Liver (tissue), 8 donors: ENCODE measurements at regions not wholly inside any gene's neighbourhood (a gene's known extent, or its start where the extent isn't known, plus 50 kb on each side); places are given as distances from the start of the nearest gene placed in this dataset.

Experiments
- DNase-seq: peaks from one replicate; pipeline ENCODE4 v3.0.0-alpha.2; 2017; ENCODE audit warnings: low spot score
- H3K27ac ChIP-seq, 2 donors: one replicate each; pipeline ENCODE4 v1.7.0; 2013; ENCODE audit warnings: inconsistent platforms in 2 of 2, low read length in 2 of 2, control low read depth in 1 of 2, low read depth in 1 of 2, mild to moderate bottlenecking in 1 of 2
- H3K27me3 ChIP-seq, 4 donors: one replicate each; pipeline versions ENCODE4 v1.6.1 to v1.7.0; 2013; ENCODE audit warnings: low read length in 3 of 4, inconsistent platforms in 1 of 4, mild to moderate bottlenecking in 1 of 4, moderate library complexity in 1 of 4; ENCODE audit not compliant: control insufficient read depth in 4 of 4, insufficient read depth in 4 of 4
- H3K36me3 ChIP-seq, 4 donors: one replicate each; pipeline versions ENCODE4 v1.6.1 to v1.7.0; 2013; ENCODE audit warnings: low read length in 3 of 4, mild to moderate bottlenecking in 3 of 4, low read depth in 1 of 4, moderate library complexity in 1 of 4; ENCODE audit not compliant: control insufficient read depth in 4 of 4, insufficient read depth in 3 of 4
- H3K4me1 ChIP-seq, 4 donors: one replicate each; pipeline versions ENCODE4 v1.6.1 to v1.7.0; 2013; ENCODE audit warnings: low read length in 3 of 4, mild to moderate bottlenecking in 3 of 4, moderate library complexity in 1 of 4; ENCODE audit not compliant: control insufficient read depth in 4 of 4, insufficient read depth in 4 of 4
- H3K4me3 ChIP-seq, 3 donors: one replicate each; pipeline versions ENCODE4 v1.6.1 to v1.7.0; 2013; ENCODE audit warnings: low read length in 3 of 3, control low read depth in 1 of 3, low read depth in 1 of 3, mild to moderate bottlenecking in 1 of 3
- H3K9ac ChIP-seq, 2 donors: one replicate each; pipeline ENCODE4 v1.7.0; 2013; ENCODE audit warnings: low read length in 2 of 2, mild to moderate bottlenecking in 2 of 2, moderate library complexity in 2 of 2, control low read depth in 1 of 2, low read depth in 1 of 2
- H3K9me3 ChIP-seq, 4 donors: one replicate each; pipeline versions ENCODE4 v1.6.1 to v1.7.0; 2013; ENCODE audit warnings: low read length in 3 of 4; ENCODE audit not compliant: control insufficient read depth in 4 of 4
- EGR1 ChIP-seq, 2 donors: IDR thresholded peaks; 2 replicates each; pipeline ENCODE4 v1.6.1; 2016 to 2018; ENCODE audit warnings: antibody characterized with exemption in 2 of 2, low read depth in 2 of 2
- FOXA1 ChIP-seq: IDR thresholded peaks from 2 replicates; pipeline ENCODE4 v1.6.1; 2016; ENCODE audit warnings: antibody characterized with exemption
- FOXA2 ChIP-seq: IDR thresholded peaks from 2 replicates; pipeline ENCODE4 v1.6.1; 2016; ENCODE audit warnings: antibody characterized with exemption
- GABPA ChIP-seq, 2 donors: IDR thresholded peaks in 1 of 2; conservative IDR thresholded peaks in 1 of 2; 2 replicates each; pipeline ENCODE4 v1.6.1; 2016; ENCODE audit warnings: antibody characterized with exemption in 2 of 2, mild to moderate bottlenecking in 1 of 2, moderate library complexity in 1 of 2
- HNF4A ChIP-seq, 2 donors: conservative IDR thresholded peaks; 2 replicates each; pipeline ENCODE4 v1.6.1; 2016; ENCODE audit warnings: antibody characterized with exemption in 2 of 2, mild to moderate bottlenecking in 2 of 2
- NR2F2 ChIP-seq: IDR thresholded peaks from 2 replicates; pipeline ENCODE4 v1.6.1; 2016; ENCODE audit warnings: antibody characterized with exemption
- RAD21 ChIP-seq, 2 donors: IDR thresholded peaks; 2 replicates each; pipeline ENCODE4 v1.6.1; 2016; ENCODE audit warnings: antibody characterized with exemption in 2 of 2, mild to moderate bottlenecking in 2 of 2
- RXRA ChIP-seq, 2 donors: IDR thresholded peaks; 2 replicates each; pipeline ENCODE4 v1.6.1; 2017 to 2018; ENCODE audit warnings: antibody characterized with exemption in 2 of 2, mild to moderate bottlenecking in 1 of 2
- SP1 ChIP-seq: IDR thresholded peaks from 2 replicates; pipeline ENCODE4 v1.6.1; 2018; ENCODE audit warnings: antibody characterized with exemption, mild to moderate bottlenecking
- TAF1 ChIP-seq: conservative IDR thresholded peaks from 2 replicates; pipeline ENCODE4 v1.6.1; 2016; ENCODE audit warnings: antibody characterized with exemption, mild to moderate bottlenecking
- YY1 ChIP-seq: IDR thresholded peaks from 2 replicates; pipeline ENCODE4 v1.6.1; 2016; ENCODE audit warnings: antibody characterized with exemption, mild to moderate bottlenecking
- WGBS: extraction: QIAGEN DNeasy Blood & Tissue Kit; methylation state at CpG from one replicate; pipeline ENCODE4 v1.1.7; 2013; 5-methylcytosine and 5-hydroxymethylcytosine counted together
- TF ChIP-seq, protein P1 (sequence below): IDR thresholded peaks from 2 replicates; pipeline ENCODE4 v1.6.1; 2016; ENCODE audit warnings: antibody characterized with exemption
- TF ChIP-seq, protein P2 (sequence below): IDR thresholded peaks from 2 replicates; pipeline ENCODE4 v1.6.1; 2016; ENCODE audit warnings: antibody characterized with exemption, mild to moderate bottlenecking
- TF ChIP-seq, protein P3 (sequence below): fragments of 150-350 bp; IDR thresholded peaks from 2 replicates; pipeline ENCODE4 v1.5.1; 2017; ENCODE audit warnings: improper control_type of control experiment, low read depth, low read length; ENCODE audit not compliant: missing input control
- TF ChIP-seq, protein P4 (sequence below): IDR thresholded peaks from 2 replicates; pipeline ENCODE4 v1.6.1; 2016; ENCODE audit warnings: antibody characterized with exemption
- TF ChIP-seq, protein P5 (sequence below): IDR thresholded peaks from 2 replicates; pipeline ENCODE4 v1.6.1; 2016; ENCODE audit warnings: antibody characterized with exemption
- donor health status: healthy.
- donor health status: healthy.
- donor health status: healthy.
- donor health status: healthy.
- donor health status: healthy.

DNA sequence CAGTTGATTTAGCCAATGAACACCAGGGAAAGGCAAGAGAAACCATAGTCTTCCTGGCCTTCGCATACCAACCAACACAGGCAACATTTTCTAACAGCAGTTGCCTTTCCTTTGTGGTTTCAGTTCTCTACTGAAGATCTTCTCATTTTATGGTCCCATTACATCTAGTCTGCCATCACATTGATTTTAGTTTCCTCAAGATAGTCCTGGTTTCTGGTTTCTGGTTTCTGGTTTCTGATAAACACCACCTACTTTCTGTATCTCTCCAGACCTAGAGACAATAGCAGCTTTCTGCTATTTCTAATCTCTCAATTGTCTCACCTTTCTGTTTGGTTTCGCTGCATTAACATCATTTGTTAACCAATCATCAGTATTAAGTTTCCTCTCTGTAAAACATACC is 646.3 kb upstream of the SPANXN1 start (continued):
- TF ChIP-seq, protein P1, sequence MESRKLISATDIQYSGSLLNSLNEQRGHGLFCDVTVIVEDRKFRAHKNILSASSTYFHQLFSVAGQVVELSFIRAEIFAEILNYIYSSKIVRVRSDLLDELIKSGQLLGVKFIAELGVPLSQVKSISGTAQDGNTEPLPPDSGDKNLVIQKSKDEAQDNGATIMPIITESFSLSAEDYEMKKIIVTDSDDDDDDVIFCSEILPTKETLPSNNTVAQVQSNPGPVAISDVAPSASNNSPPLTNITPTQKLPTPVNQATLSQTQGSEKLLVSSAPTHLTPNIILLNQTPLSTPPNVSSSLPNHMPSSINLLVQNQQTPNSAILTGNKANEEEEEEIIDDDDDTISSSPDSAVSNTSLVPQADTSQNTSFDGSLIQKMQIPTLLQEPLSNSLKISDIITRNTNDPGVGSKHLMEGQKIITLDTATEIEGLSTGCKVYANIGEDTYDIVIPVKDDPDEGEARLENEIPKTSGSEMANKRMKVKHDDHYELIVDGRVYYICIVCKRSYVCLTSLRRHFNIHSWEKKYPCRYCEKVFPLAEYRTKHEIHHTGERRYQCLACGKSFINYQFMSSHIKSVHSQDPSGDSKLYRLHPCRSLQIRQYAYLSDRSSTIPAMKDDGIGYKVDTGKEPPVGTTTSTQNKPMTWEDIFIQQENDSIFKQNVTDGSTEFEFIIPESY = no peak

DNA sequence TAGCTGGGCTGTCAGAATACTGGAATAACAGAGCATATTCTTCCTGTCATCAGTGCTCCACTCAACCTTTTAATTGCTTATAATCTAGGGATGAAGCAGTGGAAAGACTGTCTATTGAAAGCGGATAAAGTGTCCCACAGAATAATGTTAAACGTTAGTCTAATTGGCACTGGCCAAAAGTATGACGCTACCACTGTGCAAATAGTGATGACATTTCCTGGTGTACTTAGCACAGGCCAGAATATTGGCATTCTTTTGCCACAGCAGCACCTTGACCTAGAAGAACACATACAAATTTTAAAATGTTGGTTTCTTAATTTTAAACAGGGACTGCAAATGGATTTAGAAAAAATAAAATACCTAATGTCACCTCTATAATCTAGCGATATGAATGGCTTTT is 635.2 kb upstream of the SPANXN1 start:
- H3K36me3 ChIP-seq = no peaks in the 10 kb centered on the region
- no peaks in the 10 kb centered on the region for H3K4me1 ChIP-seq
- no peaks in the 10 kb centered on the region for H3K27me3 ChIP-seq
- DNase-seq = no peak
- no peak overlapping the region for H3K4me3 ChIP-seq
- WGBS = 59% methylated on average over 4 of the region's 4 CpGs
- TF ChIP-seq SP1 = no peak
- TF ChIP-seq, protein P2, sequence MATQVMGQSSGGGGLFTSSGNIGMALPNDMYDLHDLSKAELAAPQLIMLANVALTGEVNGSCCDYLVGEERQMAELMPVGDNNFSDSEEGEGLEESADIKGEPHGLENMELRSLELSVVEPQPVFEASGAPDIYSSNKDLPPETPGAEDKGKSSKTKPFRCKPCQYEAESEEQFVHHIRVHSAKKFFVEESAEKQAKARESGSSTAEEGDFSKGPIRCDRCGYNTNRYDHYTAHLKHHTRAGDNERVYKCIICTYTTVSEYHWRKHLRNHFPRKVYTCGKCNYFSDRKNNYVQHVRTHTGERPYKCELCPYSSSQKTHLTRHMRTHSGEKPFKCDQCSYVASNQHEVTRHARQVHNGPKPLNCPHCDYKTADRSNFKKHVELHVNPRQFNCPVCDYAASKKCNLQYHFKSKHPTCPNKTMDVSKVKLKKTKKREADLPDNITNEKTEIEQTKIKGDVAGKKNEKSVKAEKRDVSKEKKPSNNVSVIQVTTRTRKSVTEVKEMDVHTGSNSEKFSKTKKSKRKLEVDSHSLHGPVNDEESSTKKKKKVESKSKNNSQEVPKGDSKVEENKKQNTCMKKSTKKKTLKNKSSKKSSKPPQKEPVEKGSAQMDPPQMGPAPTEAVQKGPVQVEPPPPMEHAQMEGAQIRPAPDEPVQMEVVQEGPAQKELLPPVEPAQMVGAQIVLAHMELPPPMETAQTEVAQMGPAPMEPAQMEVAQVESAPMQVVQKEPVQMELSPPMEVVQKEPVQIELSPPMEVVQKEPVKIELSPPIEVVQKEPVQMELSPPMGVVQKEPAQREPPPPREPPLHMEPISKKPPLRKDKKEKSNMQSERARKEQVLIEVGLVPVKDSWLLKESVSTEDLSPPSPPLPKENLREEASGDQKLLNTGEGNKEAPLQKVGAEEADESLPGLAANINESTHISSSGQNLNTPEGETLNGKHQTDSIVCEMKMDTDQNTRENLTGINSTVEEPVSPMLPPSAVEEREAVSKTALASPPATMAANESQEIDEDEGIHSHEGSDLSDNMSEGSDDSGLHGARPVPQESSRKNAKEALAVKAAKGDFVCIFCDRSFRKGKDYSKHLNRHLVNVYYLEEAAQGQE = no peak
- no peak for TF ChIP-seq GABPA (IDR thresholded peaks at IDR 0.05 in 1 of 2, conservative IDR thresholded peaks at IDR 0.05 in 1 of 2)
- no peak for TF ChIP-seq RAD21 (IDR thresholded peaks at IDR 0.05)
- no peak for TF ChIP-seq YY1
- no peak for TF ChIP-seq HNF4A (conservative IDR thresholded peaks at IDR 0.05)
- no peak for TF ChIP-seq TAF1
- TF ChIP-seq NR2F2 = no peak
- no peak for TF ChIP-seq RXRA (IDR thresholded peaks at IDR 0.05)
- TF ChIP-seq FOXA2 = no peak
- TF ChIP-seq FOXA1 = no peak
- no peak for TF ChIP-seq EGR1 (IDR thresholded peaks at IDR 0.05; ENCODE audit: low read depth in 2 of 2)
- H3K27ac ChIP-seq = no peak overlapping the region
- no peak overlapping the region for H3K9ac ChIP-seq
- H3K9me3 ChIP-seq = no peaks in the 10 kb centered on the region

DNA sequence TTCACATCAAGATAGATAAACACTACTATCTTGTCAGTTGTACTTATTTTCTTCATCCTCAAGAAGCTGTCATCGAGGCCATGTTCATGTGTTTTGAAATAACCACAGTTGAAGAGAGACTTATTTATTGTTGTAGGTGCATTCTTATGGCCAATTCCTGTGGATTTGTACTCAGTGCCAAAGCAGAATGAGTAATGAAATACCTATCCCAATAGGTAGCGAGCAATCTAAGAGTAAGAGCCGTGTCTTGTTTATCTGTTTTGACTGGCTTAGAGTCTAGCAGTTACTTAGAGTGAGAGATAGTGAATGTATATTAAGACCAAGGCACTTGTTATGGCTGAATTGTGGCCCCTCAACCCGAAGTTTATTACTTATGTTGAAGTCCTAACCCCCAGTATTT is 631.0 kb upstream of the SPANXN1 start:
- Histone ChIP-seq H3K9me3 (no peaks in the 10 kb centered on the region), H3K27ac (no peak overlapping the region), H3K9ac (no peak overlapping the region), H3K36me3 (no peaks in the 10 kb centered on the region), H3K4me1 (no peaks in the 10 kb centered on the region), H3K27me3 (no peaks in the 10 kb centered on the region), H3K4me3 (no peak overlapping the region)
- TF ChIP-seq FOXA1 (no peak), GABPA (IDR thresholded peaks at IDR 0.05 in 1 of 2, conservative IDR thresholded peaks at IDR 0.05 in 1 of 2) (no peak), RAD21 (IDR thresholded peaks at IDR 0.05) (no peak)
- TF ChIP-seq, protein P2 = no peak
- TF ChIP-seq, protein P3, sequence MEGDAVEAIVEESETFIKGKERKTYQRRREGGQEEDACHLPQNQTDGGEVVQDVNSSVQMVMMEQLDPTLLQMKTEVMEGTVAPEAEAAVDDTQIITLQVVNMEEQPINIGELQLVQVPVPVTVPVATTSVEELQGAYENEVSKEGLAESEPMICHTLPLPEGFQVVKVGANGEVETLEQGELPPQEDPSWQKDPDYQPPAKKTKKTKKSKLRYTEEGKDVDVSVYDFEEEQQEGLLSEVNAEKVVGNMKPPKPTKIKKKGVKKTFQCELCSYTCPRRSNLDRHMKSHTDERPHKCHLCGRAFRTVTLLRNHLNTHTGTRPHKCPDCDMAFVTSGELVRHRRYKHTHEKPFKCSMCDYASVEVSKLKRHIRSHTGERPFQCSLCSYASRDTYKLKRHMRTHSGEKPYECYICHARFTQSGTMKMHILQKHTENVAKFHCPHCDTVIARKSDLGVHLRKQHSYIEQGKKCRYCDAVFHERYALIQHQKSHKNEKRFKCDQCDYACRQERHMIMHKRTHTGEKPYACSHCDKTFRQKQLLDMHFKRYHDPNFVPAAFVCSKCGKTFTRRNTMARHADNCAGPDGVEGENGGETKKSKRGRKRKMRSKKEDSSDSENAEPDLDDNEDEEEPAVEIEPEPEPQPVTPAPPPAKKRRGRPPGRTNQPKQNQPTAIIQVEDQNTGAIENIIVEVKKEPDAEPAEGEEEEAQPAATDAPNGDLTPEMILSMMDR = no peak
- TF ChIP-seq, protein P4, sequence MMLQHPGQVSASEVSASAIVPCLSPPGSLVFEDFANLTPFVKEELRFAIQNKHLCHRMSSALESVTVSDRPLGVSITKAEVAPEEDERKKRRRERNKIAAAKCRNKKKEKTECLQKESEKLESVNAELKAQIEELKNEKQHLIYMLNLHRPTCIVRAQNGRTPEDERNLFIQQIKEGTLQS = no peak
- TF ChIP-seq, protein P5, sequence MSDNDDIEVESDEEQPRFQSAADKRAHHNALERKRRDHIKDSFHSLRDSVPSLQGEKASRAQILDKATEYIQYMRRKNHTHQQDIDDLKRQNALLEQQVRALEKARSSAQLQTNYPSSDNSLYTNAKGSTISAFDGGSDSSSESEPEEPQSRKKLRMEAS = no peak
- TF ChIP-seq, protein P1 = no peak
- WGBS = 57% methylated on average over 4 of the region's 4 CpGs
- DNase-seq = no peak
